ENCODE measurements at regions not wholly inside any gene's neighbourhood (a gene's known extent, or its start where the extent isn't known, plus 50 kb on each side); places are given as distances from the start of the nearest gene placed in this dataset.
"Not testable (repeated sequence)": the region's sequence is repeated elsewhere in the genome, so short reads cannot be mapped to it uniquely, and the experiment has no call there.

DNA sequence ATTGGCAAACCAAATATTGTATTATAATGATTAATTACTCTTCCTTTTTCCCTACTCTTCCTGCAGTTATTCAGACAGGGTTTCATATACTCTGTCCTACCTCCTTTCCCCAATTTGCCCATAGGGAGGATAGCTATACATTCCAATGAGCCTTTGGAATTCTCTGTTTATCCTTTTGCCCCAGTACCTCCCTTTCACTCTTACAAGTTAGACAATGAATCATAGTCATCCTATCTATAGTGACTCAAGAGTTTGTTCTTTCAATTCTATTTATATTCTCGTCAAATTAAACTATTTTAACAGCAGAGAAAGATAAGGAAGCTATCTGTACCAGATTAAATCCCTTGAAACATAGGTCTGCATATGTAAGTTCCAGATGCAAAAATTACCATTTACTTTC lies 437.5 kb downstream of the NR4A2 start:
- no peak for DNase-seq (ENCODE audit: low read depth)

DNA sequence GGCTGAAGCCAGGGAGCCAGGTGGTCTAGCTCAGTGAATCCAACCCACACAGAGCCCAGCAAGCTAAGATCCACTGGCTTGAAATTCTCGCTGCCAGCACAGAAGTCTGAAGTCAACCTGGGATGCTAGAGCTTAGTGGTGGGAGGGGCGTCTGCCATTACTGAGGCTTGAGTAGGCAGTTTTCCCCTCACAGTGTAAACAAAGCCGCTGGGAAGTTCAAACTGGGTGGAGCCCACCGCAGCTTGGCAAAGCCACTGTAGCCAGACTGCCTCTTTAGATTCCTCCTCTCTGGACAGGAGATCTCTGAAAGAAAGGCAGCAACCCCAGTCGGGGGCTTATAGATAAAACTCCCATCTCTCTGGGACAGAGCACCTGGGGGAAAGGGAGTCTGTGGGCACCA lies 452.1 kb downstream of the NR4A2 start:
- not testable (repeated sequence) for DNase-seq (ENCODE audit: low read depth)

DNA sequence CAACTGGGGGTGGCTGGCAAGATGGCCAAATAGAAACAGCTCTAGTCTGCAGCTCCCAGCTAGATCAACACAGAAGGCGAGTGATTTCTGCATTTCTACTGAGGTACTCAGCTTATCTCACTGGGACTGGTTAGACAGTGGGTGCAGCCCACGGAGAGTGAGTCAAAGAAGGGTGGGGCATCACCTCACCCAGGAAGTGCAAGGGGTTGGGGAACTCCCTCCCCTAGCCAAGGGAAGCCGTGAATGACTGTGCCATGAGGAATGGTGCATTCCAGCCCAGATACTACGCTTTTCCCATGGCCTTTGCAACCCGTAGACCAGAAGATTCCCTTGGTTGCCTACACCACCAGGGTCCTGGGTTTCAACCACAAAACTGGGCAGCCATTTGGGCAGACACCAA lies 452.6 kb downstream of the NR4A2 start:
- not testable (repeated sequence) for DNase-seq (ENCODE audit: low read depth)

- DNase-seq (ENCODE audit: low read depth): no peak
These were observed 460.1 kb downstream of the NR4A2 start for GRCh38 chr2:155872396-155872795.

DNA sequence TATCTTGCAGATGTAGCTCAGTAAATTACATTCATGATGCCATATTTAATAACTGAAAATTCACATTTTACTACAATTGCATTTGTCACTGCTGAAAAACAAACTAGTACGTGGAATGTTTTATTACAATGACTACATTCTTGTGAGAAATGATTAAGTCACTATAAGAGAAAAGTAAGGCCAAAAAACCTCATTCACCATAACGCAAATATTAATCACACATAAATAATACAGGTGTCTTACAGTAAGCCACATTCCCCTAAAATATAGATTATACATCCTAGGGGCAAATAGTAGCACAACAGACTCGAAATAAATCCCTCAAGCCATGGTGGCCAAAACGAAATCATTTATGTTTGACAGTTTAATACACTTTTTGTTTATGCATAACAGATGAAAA lies 460.6 kb downstream of the NR4A2 start:
- no peak for DNase-seq (ENCODE audit: low read depth)

GRCh38 chr2:155867564-155867963 lies 465.0 kb downstream of the NR4A2 start:
- no peak for DNase-seq (ENCODE audit: low read depth)

GRCh38 chr2:155866477-155866876 lies 466.0 kb downstream of the NR4A2 start:
- DNase-seq (ENCODE audit: low read depth): no peak

DNA sequence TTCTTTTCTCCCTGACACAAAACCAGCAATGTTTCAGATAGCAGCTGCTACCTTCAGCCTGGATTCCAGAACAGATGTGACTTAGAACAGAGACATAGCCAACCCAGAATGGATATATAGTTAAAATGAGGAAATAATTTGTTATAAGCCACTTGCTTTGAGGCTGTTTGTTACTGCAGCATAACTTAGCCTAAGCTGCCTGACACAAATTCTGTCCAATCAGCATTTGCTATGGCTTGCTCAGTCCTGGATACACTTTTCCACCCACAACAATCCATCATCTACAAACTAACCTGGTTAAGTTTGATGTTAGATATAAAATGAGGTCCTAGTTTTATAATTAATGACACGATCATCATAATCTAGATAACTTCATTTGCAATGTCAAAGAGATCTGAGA lies 480.4 kb downstream of the NR4A2 start:
- no peak for DNase-seq (ENCODE audit: low read depth)

GRCh38 chr2:155846259-155846658 lies 486.3 kb downstream of the NR4A2 start:
- DNase-seq (ENCODE audit: low read depth): no peak

- no peak for DNase-seq (ENCODE audit: low read depth)
These were observed 488.1 kb downstream of the NR4A2 start for GRCh38 chr2:155844461-155844860.

GRCh38 chr2:155842103-155842502 lies 490.4 kb downstream of the NR4A2 start:
- no peak for DNase-seq (ENCODE audit: low read depth)

DNA sequence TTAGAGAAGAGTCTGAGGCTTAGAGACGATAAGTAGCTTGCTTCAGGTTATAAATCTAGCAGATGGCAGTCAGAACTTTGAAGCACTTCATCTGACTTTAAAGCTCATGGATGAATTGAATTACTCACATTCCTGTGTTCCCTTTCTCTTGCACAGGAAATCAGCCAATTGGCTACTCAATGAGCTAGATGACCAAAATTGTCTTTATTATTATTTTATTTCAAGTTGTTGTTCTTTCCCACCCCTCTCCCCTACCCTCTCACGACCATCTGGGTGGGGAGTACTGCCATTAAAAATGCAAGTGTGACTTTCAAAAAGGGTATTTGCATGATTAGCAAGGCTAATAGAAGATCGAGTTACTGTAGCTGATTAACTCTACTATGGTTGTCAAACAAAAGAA lies 491.1 kb downstream of the NR4A2 start:
- DNase-seq (ENCODE audit: low read depth): no peak

DNA sequence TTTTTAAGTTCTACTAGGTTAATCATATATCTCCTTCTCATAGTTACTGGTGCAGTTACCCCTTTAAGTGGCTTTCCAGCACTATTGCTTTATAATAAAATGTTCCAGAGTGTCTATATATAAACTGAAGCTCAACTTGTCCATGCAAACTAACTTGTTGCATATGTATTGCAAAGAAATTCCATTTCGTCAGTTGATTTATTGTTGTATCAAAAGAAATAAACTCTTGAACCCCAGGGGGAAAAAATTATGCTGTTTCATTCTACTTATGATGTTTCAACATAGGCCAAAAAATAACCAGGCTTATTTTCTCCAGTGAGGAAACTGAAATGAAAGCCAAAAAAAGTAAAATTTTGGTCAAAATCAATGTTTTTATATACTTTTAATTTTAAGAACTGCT lies 491.9 kb downstream of the NR4A2 start:
- DNase-seq (ENCODE audit: low read depth): no peak

- no peak for DNase-seq (ENCODE audit: low read depth)
These were observed 492.5 kb downstream of the NR4A2 start for GRCh38 chr2:155839991-155840390.

- no peak for DNase-seq (ENCODE audit: low read depth)
These were observed 493.1 kb downstream of the NR4A2 start for GRCh38 chr2:155839436-155839835.

GRCh38 chr2:155836439-155836838 lies 496.1 kb downstream of the NR4A2 start:
- no peak for DNase-seq (ENCODE audit: low read depth)

GRCh38 chr2:155830817-155831579 lies 501.5 kb downstream of the NR4A2 start:
- DNase-seq (ENCODE audit: low read depth): no peak

DNA sequence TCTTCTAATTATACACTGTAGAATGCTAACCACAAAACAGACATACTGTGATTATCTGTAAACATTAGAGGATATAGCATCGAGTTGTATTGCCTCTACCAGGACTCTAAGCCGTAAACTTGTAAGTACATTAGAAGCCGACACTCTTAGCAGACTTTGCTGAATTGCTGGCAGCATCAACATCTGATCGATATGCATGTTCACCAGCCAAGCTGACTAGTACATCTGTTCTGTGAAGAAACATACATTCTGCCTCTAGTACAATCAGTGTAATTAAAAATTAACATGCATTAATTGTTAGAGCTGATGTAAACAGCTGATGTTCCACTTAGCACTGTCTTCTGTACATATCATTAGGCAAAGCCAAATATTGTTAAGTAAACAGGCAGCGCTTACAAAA lies 502.2 kb downstream of the NR4A2 start:
- no peak for DNase-seq (ENCODE audit: low read depth)

DNA sequence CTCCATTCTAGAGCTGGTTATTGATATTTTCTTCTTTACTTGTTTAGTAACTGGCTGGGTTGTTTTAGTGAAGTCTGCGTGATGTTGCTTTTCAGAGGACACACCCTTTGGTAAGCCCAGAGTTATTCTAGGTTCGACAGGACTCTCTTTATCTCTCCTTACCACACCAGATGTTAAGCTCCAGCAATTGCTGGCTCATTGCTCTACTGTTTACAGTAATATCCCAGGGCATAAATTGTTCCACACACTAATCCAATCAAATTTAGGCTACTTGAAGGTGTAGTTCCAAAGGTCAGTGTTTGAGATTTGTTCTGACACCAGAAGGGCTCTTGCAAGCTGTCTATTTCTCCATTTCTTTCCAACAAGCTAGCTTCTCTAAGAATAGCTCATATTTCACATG lies 506.6 kb downstream of the NR4A2 start:
- no peak for DNase-seq (ENCODE audit: low read depth)

- DNase-seq (ENCODE audit: low read depth): no peak
These were observed 516.7 kb downstream of the NR4A2 start for GRCh38 chr2:155815851-155816250.

GRCh38 chr2:155815275-155815674 lies 517.2 kb downstream of the NR4A2 start:
- no peak for DNase-seq (ENCODE audit: low read depth)

- no peak for DNase-seq (ENCODE audit: low read depth)
These were observed 522.1 kb downstream of the NR4A2 start for GRCh38 chr2:155810411-155810810.

- DNase-seq (ENCODE audit: low read depth): no peak
These were observed 529.6 kb downstream of the NR4A2 start for GRCh38 chr2:155802888-155803287.

GRCh38 chr2:155792666-155793065 lies 539.9 kb downstream of the NR4A2 start:
- no peak for DNase-seq (ENCODE audit: low read depth)
